ENCODE measurements at regions not wholly inside any gene's neighbourhood (a gene's known extent, or its start where the extent isn't known, plus 50 kb on each side); places are given as distances from the start of the nearest gene placed in this dataset.

- Histone ChIP-seq H2AFZ (ENCODE audit: low read length) (no peak overlapping the region), H3K79me2 (ENCODE audit: low read length) (no peaks in the 10 kb centered on the region), H3K27ac (ENCODE audit: low read length) (no peak overlapping the region), H3K4me2 (ENCODE audit: low read depth, low read length) (no peak overlapping the region), H4K20me1 (ENCODE audit: insufficient read depth, low read length) (no peaks in the 10 kb centered on the region), H3K4me1 (ENCODE audit: low read length) (no peaks in the 10 kb centered on the region), H3F3A (ENCODE audit: insufficient read depth, low read length) (no peaks in the 10 kb centered on the region), H3K9me2 (replicated peaks; ENCODE audit: insufficient read depth, low read length) (no peaks in the 10 kb centered on the region), H3K4me3 (ENCODE audit: low read length) (no peak overlapping the region), H3K36me3 (replicated peaks; ENCODE audit: insufficient read depth, low read length) (no peaks in the 10 kb centered on the region), H3K9ac (ENCODE audit: low read length) (no peak overlapping the region), H3K9me3 (replicated peaks; ENCODE audit: insufficient read depth, low read length) (no peaks in the 10 kb centered on the region), H3K27me3 (replicated peaks; ENCODE audit: insufficient read depth, low read length) (peaks cover 4% of the 10 kb centered on the region; the same call in 1 of the 2 replicates)
- TF ChIP-seq EZH2phosphoT487 (IDR thresholded peaks at IDR 0.05; ENCODE audit: low read length) (no peak), CTCF (IDR thresholded peaks at IDR 0.05; ENCODE audit: low read length) (no peak), EZH2 (optimal IDR thresholded peaks at IDR 0.05; ENCODE audit: low read depth, low read length) (no peak)
- DNase-seq, result no peak
Observed at GRCh38 chr14:101511199-101511598, 50.1 kb upstream of the DIO3 start.

Data from MM.1S (cell line).